ENCODE measurements at regions not wholly inside any gene's neighbourhood (a gene's known extent, or its start where the extent isn't known, plus 50 kb on each side); places are given as distances from the start of the nearest gene placed in this dataset.
"Not testable (repeated sequence)": the region's sequence is repeated elsewhere in the genome, so short reads cannot be mapped to it uniquely, and the experiment has no call there.

GRCh38 chr7:34333925-34334324, 324.1 kb upstream of the NPSR1 start:
- no peak for DNase-seq

DNA sequence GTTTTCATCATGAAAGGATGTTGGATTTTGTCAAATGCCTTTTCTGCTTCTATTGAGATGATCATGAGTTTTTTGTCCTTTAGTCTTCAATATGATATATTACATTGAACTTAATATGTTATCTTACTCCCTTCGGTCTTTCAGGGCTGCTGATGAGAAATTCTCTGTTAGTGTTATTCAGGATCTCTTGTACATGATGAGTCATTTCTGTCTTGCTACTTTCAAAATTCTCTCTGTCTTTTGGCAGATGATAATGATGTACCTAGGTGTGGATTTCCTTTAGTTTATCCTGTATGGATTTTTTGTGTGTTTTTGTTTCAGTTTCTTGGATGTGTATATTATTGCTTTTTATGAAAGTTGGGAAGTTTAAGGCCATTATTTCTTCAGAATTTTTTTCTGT, 320.9 kb upstream of the NPSR1 start:
- DNase-seq: no peak

DNA sequence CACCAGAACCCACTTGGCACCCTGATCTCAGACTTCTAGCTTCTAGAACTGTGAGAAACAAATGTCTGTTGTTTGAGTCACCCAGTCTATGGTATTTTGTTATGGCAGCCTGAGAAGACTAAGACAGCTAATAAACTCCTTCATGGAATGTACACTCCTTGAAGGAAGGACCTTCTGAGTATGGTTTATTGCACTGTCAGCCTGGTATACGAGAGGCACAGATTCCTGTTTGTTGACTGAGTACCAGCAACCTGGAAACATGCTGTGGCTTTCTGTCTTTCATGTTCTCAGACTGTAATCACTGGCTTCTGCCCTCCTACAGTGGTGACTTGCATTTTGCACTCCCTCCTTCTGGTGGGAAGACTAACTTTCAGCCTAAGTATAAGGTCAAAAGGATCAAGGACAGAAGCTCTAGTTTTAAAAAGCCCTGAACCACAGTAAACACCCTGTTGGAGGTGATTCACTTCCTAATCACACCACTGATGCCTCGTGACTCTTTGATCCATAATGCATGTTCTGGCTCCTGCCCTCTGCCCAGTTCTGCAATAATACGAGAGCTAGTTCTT, 319.0 kb upstream of the NPSR1 start:
- DNase-seq: no peak

DNA sequence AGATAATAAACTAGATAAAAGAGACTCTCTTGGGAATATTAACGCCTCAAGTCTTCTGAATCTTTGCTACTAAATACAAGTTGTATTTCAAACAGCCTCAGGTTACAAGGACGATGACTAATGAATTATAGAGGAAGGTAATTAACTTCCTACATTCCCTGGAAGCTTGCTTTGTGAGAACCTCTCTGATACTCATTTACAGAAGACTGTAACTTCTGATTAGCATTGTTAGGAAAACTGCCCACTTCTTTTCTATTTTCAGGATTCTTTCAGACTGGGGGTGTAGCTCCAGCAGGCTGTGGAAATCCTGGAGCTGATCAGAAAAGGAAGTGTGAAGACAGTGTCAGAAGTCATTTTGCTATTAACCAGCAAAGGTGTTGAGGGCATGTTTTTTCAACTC, 316.7 kb upstream of the NPSR1 start:
- DNase-seq: no peak

DNA sequence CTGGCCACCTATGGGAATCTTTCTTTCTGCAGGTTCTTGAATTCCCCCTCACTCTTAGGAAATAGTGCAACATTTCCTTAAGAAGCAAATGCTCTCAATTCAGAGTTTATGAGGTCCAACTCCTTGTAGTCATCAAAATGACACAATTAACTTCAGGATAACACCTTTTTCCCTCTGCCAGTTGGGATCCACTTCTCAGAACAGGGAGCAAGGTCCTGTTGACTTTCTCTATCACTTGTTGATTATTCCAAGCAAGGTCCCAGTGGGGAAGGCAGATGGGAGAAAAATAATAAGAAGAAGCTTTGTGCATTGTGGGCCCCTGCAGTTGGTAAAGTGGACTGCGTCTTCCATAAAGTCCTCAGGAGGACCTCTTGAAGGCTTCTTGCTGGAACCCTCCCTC, 315.6 kb upstream of the NPSR1 start:
- no peak for DNase-seq

- no peak for DNase-seq
Observed at GRCh38 chr7:34343667-34344066, 314.4 kb upstream of the NPSR1 start.

DNA sequence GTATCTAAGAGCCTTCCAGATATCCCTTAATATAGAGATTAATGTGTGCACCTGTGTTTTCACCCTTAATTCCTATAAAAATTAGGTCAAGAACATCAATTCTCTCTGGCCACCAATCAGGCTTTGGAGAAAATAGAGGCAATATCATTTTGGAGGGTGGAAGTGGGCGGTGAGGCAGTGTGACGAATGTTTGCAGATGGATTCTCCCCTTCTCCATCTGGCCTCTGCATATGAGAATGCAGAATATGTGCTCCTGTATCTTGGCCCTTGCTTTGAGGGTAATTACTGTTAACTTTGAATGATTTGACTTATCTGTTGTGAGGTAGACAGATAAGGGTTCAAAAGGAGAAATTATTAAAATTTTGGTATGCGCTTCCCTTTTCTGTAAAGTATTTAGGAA, 304.0 kb upstream of the NPSR1 start:
- DNase-seq: no peak

DNA sequence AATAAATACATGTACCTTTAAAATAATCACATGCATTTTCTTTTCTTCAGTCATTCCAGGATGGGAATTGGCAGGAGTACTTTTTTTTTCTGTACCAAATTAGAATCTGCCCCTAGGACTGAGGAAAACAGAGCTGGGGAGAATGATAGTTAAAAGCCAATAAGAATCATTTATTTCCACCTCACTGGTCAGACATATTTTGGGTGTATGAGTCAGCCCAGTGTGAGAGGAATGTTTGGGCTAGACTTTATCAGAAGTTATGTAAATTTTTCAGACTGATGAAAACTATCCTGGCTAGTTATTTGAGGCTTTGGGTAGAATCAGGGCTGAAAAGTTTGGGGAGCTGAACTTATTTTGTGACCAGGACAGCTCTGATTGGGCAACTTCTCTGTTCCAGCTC, 303.1 kb upstream of the NPSR1 start:
- DNase-seq: no peak

DNA sequence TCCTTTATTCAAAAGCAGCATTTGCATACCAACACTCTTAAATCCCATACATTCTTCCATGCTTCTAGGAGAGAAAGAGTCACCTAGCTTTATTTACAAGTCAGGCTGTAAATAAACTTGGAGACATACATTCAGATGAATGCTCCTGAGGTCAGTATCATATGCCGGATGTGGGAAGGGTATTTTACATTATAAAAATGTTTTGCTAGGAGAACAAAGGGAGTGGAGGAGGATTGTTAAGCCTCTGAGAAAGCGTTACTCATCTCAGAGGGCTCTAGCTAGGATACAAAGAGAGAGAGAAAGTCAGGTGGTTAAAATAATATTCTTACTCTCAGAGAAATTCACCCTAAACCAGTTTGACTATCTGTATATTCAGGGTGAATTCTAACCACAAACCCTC, 300.9 kb upstream of the NPSR1 start:
- DNase-seq: no peak

- DNase-seq: no peak
Observed at GRCh38 chr7:34357946-34358345, 300.1 kb upstream of the NPSR1 start.

DNA sequence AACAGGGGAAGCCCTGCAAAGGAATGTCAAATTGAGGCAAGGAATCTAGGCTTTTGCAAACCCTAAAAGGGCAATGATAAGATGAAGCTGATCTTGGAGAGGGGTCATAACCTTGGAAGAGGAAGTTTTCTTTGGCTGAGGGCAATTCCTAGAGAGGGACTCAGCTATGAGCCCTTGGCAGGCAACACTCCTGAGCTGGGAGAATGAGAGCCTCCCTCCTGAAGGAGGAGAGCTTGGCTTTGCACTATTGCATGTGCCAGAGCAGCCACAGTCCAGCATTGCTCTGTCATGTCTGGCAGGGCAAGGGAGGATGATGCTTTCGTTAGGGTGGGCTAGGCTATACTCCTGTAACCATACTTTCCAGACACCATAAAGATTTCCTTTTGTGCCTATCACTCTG, 299.4 kb upstream of the NPSR1 start:
- DNase-seq: not testable (repeated sequence)

- no peak for DNase-seq
Observed at GRCh38 chr7:34361663-34362250, 296.3 kb upstream of the NPSR1 start.

- no peak for DNase-seq
Observed at GRCh38 chr7:34362621-34363020, 295.4 kb upstream of the NPSR1 start.

DNA sequence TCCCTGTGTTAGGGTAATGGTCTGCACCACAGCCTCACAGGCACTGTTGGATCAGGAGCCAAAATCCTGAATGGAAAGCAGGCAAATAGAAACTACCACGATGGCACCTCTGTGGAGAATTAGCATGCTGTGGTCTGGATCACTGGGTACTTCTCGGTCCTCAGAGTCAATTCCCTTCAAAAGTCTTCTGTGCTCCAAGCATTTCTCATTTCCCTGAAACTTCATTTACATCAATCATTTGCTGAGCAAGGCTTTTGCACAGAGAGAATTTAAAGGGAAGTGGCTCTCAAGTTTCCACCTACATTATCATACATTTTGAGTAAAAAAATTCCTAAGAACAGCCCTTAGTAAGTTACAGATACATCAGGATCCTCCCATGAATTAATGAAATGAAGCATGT, 293.9 kb upstream of the NPSR1 start:
- no peak for DNase-seq

DNA sequence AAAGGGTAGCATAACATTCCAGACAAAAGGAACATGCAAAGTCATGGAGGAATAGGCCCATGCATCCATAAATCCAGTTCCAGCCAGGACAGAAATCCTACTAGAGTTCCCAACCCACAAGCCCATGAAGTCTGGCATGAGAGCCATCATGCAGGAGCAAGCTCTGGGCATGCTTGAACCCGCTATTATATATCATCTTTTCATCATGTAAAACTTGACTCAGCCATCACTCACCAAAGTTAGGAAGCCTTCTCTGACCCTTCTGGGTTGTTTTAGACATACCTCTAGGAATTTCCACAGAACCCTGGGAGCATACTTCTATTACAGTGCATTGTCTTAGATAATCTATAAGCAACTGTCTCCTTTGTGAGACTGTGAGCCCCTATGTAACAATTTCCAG, 293.0 kb upstream of the NPSR1 start:
- no peak for DNase-seq

GRCh38 chr7:34365611-34366010, 292.4 kb upstream of the NPSR1 start:
- DNase-seq: no peak

DNA sequence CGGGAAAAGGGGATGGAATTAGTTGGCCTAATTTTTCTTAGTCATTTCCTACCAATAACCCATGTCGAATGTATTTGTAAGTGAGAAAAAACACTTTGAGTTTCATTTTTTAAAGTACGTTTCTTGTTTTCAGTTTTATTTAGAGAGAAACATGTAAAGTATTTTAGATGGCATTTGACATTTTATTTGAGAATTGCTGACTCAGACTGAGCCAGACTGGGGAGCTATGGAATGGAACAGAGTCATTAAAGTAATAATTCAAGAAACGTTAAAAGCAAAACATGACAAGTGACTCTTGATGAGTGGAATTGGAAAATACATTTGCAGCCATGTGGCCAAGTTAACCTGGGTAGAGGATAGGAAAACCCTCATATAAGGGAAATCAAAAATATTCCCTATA, 286.1 kb upstream of the NPSR1 start:
- DNase-seq: no peak

DNA sequence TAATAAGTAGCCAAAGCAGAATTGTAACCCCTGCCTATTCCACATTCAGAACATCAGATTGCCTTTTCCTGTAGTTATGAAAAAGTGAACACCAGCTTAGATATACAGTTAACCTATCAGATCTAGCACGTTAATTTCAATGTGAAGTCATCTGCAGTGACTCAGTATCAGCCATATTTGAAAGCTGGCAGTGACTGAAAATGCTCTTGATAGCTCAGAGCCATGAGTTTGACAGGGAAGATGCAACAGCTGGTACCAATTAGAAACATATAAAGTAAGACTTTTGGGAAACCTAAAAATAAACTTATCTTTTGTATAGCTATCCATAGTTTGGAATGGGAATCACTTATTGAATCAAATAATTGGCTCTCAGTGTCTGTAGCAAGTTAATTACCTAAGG, 284.1 kb upstream of the NPSR1 start:
- DNase-seq: no peak

DNA sequence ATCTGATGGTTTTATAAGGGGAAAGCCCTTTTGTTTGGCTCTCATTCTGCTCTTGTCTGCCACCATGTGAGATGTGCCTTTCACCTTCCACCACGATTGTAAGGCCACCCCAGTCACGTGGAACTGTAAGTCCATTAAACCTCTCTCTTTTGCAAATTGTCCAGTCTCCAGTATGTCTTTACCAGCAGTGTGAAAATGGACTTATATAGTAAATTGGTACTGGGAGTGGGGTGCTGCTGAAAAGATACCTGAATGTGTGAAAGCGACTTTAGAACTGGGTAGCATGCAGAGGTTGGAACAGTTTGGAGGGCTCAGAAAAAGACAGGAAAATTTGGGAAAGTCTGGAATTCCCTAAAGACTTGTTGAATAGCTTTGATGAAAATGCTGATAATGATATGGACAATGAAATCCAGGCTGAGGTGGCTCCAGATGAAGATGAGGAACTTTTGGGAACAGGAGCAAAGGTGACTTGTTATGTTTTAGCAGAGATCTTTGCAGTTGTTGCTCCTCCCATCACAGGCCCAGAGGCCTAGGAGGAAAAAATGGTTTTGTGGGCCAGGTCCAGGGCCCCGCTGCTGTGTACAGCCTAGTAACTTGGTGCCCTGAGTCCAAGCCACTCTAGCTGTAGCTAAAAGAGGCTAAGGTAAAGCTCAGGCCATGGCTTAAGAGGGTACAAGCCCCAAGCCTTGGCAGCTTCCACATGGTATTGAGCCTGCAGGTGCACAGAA, 275.7 kb upstream of the NPSR1 start:
- no peak for DNase-seq

DNA sequence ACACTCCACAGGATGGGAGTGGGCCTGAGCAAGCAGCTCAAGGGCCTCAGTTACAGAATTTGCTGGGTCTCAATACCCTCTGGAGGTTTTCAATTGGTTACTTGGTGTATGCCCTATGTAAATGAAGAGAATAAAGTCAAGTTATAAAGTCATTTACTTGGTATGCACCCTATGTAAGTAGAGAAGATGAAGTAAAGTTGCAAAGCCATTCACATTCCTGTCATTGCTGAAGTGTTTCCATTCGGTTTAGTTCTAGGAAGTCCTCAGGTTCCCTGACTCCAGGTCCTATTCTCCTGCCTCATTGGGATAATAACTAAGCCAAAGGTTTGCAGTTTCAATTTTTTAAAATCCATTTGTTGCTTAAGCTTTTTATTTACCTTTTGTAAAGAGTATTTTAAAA, 272.6 kb upstream of the NPSR1 start:
- no peak for DNase-seq

- DNase-seq: no peak
Observed at GRCh38 chr7:34389332-34390078, 268.5 kb upstream of the NPSR1 start.

- no peak for DNase-seq
Observed at GRCh38 chr7:34390103-34390502, 267.9 kb upstream of the NPSR1 start.

- no peak for DNase-seq
Observed at GRCh38 chr7:34392972-34393371, 265.0 kb upstream of the NPSR1 start.

- no peak for DNase-seq
Observed at GRCh38 chr7:34396437-34397064, 261.5 kb upstream of the NPSR1 start.
